Stimulated activated CD4-positive, alpha-beta T cell treated with anti-CD3 and anti-CD28 coated beads, Interleukin-4, amount 100 ng/mL, for 4 hours (primary cell): ENCODE measurements at regions not wholly inside any gene's neighbourhood (a gene's known extent, or its start where the extent isn't known, plus 50 kb on each side); places are given as distances from the start of the nearest gene placed in this dataset.
"Not testable (repeated sequence)": the region's sequence is repeated elsewhere in the genome, so short reads cannot be mapped to it uniquely, and the experiment has no call there.

Experiments used
- DNase-seq, 2 experiments: peaks; one replicate each; pipeline ENCODE4 v3.0.0-alpha.2; 2020

DNA sequence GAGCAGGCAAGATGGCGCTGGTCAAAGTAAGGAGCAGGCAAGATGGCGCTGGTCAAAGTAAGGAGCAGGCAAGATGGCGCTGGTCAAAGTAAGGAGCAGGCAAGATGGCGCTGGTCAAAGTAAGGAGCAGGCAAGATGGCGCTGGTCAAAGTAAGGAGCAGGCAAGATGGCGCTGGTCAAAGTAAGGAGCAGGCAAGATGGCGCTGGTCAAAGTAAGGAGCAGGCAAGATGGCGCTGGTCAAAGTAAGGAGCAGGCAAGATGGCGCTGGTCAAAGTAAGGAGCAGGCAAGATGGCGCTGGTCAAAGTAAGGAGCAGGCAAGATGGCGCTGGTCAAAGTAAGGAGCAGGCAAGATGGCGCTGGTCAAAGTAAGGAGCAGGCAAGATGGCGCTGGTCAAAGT is 382.7 kb downstream of the GLRX3 start:
- not testable (repeated sequence) for DNase-seq

- DNase-seq: no peak
These were observed 383.6 kb downstream of the GLRX3 start for GRCh38 chr10:130519791-130520190.

GRCh38 chr10:130531312-130531711 is 395.1 kb downstream of the GLRX3 start:
- no peak for DNase-seq

DNA sequence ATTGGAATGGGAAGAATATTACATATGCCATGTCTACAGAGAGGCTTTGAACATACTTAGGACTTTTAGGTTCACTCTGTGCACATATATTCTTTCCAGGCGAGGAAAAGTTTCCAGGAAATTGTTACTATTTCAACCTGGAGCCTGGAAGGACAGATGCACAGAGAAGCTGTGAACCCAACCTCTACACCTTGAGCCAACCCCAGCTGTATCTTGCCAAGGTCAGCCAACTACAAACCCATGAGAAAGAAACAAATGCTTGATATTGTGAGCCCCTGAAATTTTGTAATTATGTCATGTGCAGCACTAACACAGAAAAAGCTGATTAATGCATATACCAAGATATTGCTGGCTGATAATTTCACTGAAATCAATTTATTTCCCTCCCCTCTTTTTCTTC is 404.9 kb downstream of the GLRX3 start:
- DNase-seq: no peak

- DNase-seq: no peak
These were observed 406.6 kb downstream of the GLRX3 start for GRCh38 chr10:130542761-130543160.

GRCh38 chr10:130543794-130544193 is 407.6 kb downstream of the GLRX3 start:
- no peak for DNase-seq

DNA sequence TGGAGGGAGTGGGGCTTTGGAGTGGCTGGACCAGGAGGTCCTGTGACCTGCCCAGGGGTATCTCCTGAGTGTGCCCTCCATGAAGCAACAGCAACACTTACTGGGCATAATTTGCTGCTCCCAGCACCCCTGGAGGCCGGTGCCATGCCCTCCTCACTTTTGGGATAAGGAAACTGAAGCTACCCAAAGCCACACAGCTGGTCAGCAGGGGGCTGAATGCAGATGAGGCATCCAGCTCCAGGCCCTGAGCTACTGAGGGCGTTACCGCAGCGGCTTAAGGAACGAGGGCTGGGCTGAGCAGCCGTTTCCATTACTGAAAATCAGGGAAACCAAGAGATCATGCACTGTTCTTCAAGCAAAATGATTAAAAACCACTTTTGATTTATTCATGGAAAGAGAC is 408.9 kb downstream of the GLRX3 start:
- DNase-seq: no peak

DNA sequence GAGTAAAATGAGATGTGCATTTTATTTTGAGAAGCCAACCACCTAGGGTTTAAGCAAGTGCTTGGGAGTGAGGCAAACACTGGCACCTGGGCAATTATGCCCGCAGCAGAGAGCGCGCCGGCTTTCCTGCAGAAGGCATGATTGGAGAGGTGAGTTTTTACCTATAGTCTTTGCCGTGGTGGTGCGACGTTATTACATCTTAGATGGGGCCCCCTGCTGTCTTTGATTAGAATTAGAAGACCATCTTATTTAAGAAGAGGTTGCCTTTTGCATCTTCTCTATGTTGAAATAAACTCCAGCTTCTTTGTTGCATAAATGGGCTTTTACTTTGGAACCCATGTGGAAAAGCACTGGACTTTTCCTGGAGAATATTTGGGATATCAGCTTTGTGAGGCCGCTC is 409.5 kb downstream of the GLRX3 start:
- no peak for DNase-seq

DNA sequence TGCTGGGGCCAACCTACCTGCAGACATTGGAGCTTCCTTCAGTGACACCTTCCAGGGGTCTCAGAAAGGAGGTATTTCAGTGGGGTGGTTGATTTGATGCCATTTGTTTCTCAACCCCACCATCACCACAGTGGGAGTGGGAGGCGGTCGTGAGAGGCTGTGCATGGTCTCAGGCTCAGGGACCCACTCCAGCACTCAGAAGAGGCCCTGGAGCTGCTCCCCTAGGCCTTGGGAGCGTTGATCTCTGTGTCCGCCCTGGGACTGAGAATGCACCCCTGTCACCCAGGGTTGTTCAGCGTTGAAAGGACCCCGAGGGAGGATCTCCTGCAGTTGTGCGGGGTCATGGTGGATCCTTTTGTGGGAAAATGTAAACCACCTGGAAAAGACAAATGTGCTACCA is 410.6 kb downstream of the GLRX3 start:
- DNase-seq: no peak

GRCh38 chr10:130547368-130547767 is 411.2 kb downstream of the GLRX3 start:
- DNase-seq: no peak

GRCh38 chr10:130550952-130551674 is 414.9 kb downstream of the GLRX3 start:
- no peak for DNase-seq

DNA sequence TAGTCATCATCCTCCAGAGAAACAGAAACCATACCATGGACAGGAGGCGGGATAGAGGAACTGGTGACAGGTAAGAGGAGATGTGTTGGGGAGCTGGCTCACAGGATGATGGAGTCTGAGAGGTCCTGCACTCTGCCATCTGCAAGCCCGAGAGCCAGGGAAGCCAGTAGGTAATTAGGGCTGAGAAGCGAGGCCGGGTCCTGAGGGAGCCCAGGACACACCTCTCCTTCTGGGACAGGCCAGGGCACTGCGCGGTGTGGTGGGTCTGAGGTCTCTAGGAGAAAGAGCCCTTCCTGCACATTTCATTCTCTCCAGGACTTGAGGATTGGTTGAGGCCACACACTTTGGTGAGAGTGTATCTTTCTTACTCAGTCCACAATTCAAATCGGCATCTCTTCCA is 415.5 kb downstream of the GLRX3 start:
- DNase-seq: no peak

GRCh38 chr10:130553826-130554225 is 417.6 kb downstream of the GLRX3 start:
- no peak for DNase-seq

DNA sequence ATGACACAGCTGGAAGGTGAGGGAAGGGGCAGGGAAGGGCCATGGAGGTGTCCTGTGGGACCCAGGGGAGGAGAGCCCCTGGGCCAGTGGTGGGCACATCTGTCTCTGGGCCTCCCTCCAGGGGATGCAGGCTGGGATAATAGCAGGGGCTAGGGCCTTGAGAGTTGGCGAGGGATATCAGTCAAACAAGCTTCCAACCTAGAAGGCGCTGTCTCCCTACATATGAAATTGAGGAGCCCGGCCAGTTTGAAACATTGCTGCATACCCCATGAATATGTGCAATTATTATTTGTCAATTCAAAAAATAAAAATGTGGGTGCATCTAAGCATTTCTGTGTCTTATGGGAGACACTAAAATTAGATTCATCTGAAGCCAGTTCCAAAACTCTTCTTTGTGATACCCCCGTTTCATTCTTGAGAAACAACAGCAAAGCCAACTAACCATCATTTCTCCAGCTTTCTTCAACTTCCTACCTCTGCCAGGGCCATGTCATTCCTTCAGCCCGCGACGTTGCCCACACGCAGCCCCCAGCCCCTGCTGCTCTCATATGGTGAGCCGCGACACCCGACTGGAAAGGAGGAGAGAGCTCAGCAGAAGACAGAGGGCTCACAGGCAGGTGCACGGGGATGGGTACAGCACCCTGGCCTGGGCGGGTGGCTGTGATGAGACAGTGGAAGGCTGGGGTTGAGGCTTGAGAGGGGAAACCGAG is 418.7 kb downstream of the GLRX3 start:
- DNase-seq: no peak

DNA sequence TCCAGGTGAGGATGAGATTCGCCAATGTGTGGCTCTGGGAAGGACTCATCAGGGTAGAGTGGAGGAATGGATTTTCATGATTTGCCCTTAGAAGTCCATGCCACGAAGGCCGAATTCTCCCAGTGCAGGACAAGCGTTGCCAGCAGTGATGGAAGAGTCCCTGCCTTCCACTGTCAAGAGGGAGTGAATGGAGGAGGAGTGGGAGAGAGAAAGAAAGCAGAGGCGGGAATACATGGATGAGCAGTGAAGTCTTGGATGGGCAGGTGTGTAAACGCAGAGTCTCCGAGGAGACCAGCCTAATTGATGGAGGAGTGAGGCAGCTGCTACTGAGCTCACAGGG is 419.2 kb downstream of the GLRX3 start:
- DNase-seq: no peak

DNA sequence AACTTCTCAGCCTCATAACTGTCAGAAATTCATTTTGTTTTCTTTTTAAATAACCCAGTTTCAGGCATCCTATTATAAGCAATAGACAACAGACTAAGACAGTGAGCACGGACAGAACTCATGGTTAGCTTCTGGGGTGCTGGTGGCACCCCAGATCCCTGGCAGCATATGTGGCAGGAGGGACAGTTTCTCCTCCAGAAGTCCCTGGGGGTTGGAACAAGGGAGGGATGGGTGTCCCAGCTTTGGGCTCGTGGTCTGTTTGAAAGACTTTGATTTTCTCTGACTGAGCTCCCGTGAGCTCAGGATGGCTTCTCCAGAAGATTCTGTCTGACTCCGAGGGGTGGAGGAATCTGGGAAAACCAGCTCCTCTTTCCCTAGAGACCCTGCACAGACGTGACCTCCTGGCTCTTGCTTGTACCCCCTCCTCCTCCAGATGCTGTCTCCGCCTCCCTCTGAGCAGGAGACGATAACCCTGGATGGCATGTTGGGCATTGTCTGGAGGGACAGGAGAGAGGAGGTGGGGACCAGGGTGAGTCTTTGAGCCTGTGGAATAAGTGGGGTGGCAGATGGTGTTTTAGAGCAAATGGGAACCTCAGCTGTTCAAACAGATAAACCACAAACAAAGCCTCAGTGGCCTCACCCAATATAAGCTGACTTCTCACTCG is 421.1 kb downstream of the GLRX3 start:
- no peak for DNase-seq

- no peak for DNase-seq
These were observed 422.8 kb downstream of the GLRX3 start for GRCh38 chr10:130558746-130559546.

DNA sequence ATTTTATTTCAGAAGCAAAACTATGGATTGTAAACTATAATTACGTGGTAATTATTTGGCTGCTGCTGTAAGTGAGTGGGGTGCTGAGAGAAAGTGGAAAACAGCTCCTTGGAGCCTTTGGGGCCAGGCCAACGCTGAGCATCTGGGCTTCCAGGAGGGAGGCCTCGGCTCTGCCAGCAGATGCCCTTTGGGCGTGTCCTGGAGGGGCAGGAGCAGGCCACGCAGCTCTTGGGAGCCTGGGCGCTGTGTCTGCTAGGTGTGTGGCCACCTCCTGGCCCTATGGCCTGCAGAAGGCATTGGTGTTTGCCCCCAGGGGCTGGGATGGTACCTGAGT is 423.3 kb downstream of the GLRX3 start:
- no peak for DNase-seq

DNA sequence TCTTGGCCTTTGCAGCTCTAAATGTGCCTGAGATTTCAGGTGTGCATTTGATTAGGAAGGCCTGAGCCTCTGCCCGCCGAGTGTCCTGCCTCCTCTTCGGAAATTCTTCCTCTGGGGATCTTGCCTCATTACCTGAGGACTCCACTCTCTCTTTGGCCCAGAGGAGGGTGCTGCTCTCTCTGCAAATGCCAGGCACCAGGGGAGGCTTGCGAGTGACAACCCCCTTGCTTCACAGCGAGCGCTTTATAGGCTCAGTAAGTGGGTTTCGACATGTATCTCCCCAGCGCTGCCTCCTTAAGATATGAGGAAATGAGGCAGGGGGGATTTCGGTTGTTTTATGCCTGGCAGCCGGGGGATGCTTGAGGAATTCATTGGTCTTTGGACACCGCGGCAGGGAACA is 423.9 kb downstream of the GLRX3 start:
- DNase-seq: no peak

GRCh38 chr10:130560573-130560972 is 424.4 kb downstream of the GLRX3 start:
- no peak for DNase-seq

DNA sequence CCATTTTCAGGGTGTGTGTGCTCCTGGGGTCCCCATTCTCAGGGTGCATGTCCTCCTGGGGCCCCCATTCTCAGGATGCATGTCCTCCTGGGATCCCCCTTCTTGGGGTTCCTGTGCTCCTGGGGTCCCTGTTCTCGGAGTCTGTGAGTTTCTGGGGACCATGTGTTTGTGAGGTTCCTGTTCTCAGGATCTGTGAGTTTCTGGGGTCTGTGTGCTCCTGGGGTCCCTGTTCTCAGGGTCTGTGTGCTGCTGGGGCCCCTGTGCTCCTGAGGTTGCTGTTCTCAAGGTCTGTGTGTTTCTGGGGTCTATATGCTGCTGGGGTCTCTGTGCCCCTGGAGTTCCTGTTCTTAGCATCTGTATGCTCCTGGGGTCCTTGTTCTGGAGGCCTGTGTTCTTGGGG is 425.5 kb downstream of the GLRX3 start:
- DNase-seq: no peak

DNA sequence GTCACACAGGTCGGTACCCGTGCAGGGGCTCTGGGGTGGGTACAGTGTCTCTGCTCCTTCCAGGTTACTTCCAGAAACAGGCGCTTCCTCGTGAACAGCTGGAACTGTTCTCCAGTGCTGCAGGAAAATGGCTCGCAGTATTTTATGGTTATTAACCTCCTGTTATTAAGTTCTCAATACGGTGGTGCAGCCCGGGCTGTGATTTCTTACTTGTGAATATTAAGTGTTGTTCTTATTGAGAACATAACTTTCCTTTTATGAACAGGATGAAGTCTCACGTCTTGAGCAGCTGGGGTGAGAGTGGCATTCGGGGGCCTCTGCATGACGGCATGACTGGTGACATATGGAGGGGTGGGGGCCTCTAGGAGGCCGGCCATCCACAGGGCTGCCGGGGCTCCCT is 430.8 kb downstream of the GLRX3 start:
- no peak for DNase-seq

- DNase-seq: no peak
These were observed 431.2 kb downstream of the GLRX3 start for GRCh38 chr10:130567436-130567835.

DNA sequence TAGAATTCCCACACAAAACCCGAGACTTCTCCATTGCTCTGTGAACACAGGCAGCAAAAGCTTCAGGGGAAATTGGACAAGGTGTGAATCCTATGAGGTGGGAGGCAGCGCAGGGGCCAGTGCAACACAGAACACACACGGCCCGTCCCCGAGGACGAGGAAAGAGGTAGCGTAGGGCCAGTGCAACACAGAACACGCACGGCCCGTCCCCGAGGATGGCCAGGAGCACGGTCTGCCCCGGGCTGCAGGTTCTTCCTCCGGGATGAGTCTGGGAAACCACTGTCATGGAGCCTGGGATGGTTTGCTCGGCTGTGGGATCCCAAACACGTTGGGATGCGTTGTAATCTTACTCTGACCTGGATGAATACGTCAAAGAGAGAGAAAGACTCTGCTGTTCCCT is 432.1 kb downstream of the GLRX3 start:
- no peak for DNase-seq
